H9 (cell line): ENCODE measurements at regions not wholly inside any gene's neighbourhood (a gene's known extent, or its start where the extent isn't known, plus 50 kb on each side); places are given as distances from the start of the nearest gene placed in this dataset.

ENCODE experiments used
- DNase-seq: peaks from one replicate; pipeline ENCODE4 v3.0.0-alpha.2; 2017
- H2AFZ ChIP-seq: one replicate; pipeline ENCODE4 v1.6.1; 2013; ENCODE audit warnings: mild to moderate bottlenecking, low read length, control low read depth, moderate library complexity
- H2AK5ac ChIP-seq: 2 replicates; pipeline ENCODE4 v1.6.1; 2013; ENCODE audit warnings: low read length, control low read depth, mixed read lengths; ENCODE audit not compliant: insufficient read length
- H2BK120ac ChIP-seq: one replicate; pipeline ENCODE4 v1.6.1; 2013; ENCODE audit warnings: low read depth, mild to moderate bottlenecking, low read length, control low read depth, inconsistent platforms; ENCODE audit not compliant: poor library complexity, severe bottlenecking
- H2BK12ac ChIP-seq: 2 replicates; pipeline ENCODE4 v1.6.1; 2013; ENCODE audit warnings: low read length, control low read depth, mixed read lengths, low read depth; ENCODE audit not compliant: insufficient read length
- H2BK15ac ChIP-seq: 2 replicates; pipeline ENCODE4 v1.6.1; 2013; ENCODE audit warnings: low read depth, low read length, control low read depth
- H2BK20ac ChIP-seq: one replicate; pipeline ENCODE4 v1.6.1; 2013; ENCODE audit warnings: low read depth, mild to moderate bottlenecking, low read length, control low read depth, inconsistent platforms; ENCODE audit not compliant: poor library complexity, severe bottlenecking
- H2BK5ac ChIP-seq: 2 replicates; pipeline ENCODE4 v1.6.1; 2013; ENCODE audit warnings: low read length, control low read depth, mixed read lengths; ENCODE audit not compliant: insufficient read length
- H3K14ac ChIP-seq: 2 replicates; pipeline ENCODE4 v1.6.1; 2013; ENCODE audit warnings: low read length, control low read depth; ENCODE audit not compliant: insufficient read depth
- H3K18ac ChIP-seq: 2 replicates; pipeline ENCODE4 v1.6.1; 2013; ENCODE audit warnings: low read depth, mild to moderate bottlenecking, mixed read lengths, low read length, control low read depth; ENCODE audit not compliant: insufficient read length
- H3K23ac ChIP-seq: 2 replicates; pipeline ENCODE4 v1.6.1; 2013; ENCODE audit warnings: low read length, control low read depth, mixed read lengths, low read depth; ENCODE audit not compliant: insufficient read length
- H3K23me2 ChIP-seq: 2 replicates; pipeline ENCODE4 v1.6.1; 2013; ENCODE audit warnings: low read depth, mild to moderate bottlenecking, mixed read lengths, low read length, control low read depth; ENCODE audit not compliant: insufficient read length, poor library complexity, severe bottlenecking
- H3K27ac ChIP-seq: 2 replicates; pipeline ENCODE4 v1.5.1; 2013; ENCODE audit warnings: low read length, control low read depth, mixed read lengths, low read depth; ENCODE audit not compliant: insufficient read length
- H3K27me3 ChIP-seq: 2 replicates; pipeline ENCODE4 v1.6.1; 2013; ENCODE audit warnings: low read length, control low read depth, inconsistent platforms; ENCODE audit not compliant: insufficient read depth
- H3K4ac ChIP-seq: 2 replicates; pipeline ENCODE4 v1.6.1; 2013; ENCODE audit warnings: low read depth, mild to moderate bottlenecking, control low read depth, inconsistent platforms, low read length, moderate library complexity
- H3K4me1 ChIP-seq: 2 replicates; pipeline ENCODE4 v1.6.1; 2013; ENCODE audit warnings: low read length, control low read depth, inconsistent platforms; ENCODE audit not compliant: insufficient read depth
- H3K4me2 ChIP-seq: 2 replicates; pipeline ENCODE4 v1.6.1; 2013; ENCODE audit warnings: low read length, control low read depth, mixed read lengths; ENCODE audit not compliant: insufficient read length, insufficient read depth
- H3K56ac ChIP-seq: 2 replicates; pipeline ENCODE4 v1.6.1; 2013; ENCODE audit warnings: low read depth, mild to moderate bottlenecking, mixed read lengths, low read length, control low read depth; ENCODE audit not compliant: insufficient read length
- H3K79me1 ChIP-seq: 2 replicates; pipeline ENCODE4 v1.6.1; 2013; ENCODE audit warnings: low read depth, mild to moderate bottlenecking, moderate library complexity, low read length, control low read depth, inconsistent platforms; ENCODE audit not compliant: insufficient read depth, poor library complexity, severe bottlenecking
- H3K79me2 ChIP-seq: 2 replicates; pipeline ENCODE4 v1.6.1; 2013; ENCODE audit warnings: low read length, control low read depth, inconsistent platforms; ENCODE audit not compliant: insufficient read depth
- H3K9ac ChIP-seq: 2 replicates; pipeline ENCODE4 v1.6.1; 2013; ENCODE audit warnings: low read length, control low read depth, mixed read lengths; ENCODE audit not compliant: insufficient read length; ENCODE audit errors: extremely low read depth
- H3K9me3 ChIP-seq: one replicate; pipeline ENCODE4 v1.6.1; 2013; ENCODE audit warnings: low read depth, low read length, inconsistent platforms; ENCODE audit not compliant: control insufficient read depth
- H3T11ph ChIP-seq: one replicate; pipeline ENCODE4 v1.6.1; 2013; ENCODE audit warnings: mild to moderate bottlenecking, low read length, control low read depth, inconsistent platforms
- H4K20me1 ChIP-seq: one replicate; pipeline ENCODE4 v1.6.1; 2013; ENCODE audit not compliant: control insufficient read depth, insufficient read length, insufficient read depth
- H4K5ac ChIP-seq: 2 replicates; pipeline ENCODE4 v1.6.1; 2013; ENCODE audit warnings: low read depth, mild to moderate bottlenecking, mixed read lengths, low read length, control low read depth; ENCODE audit not compliant: insufficient read length
- H4K8ac ChIP-seq: replicated peaks from 2 replicates; pipeline ENCODE4 v1.6.1; 2013; ENCODE audit warnings: low read length, control low read depth, mixed read lengths, low read depth; ENCODE audit not compliant: insufficient read length
- H4K91ac ChIP-seq: 2 replicates; pipeline ENCODE4 v1.6.1; 2013; ENCODE audit warnings: low read depth, mild to moderate bottlenecking, moderate library complexity, mixed read lengths, low read length, control low read depth; ENCODE audit not compliant: insufficient read length
- H3K27ac Mint-ChIP-seq, 3 experiments: 2 replicates in 2 of 3; 3 replicates in 1 of 3; pipeline ENCODE4 v1.8.0; 2020 to 2021; ENCODE audit warnings: mixed read lengths in 3 of 3, mild to moderate bottlenecking in 1 of 3, moderate library complexity in 1 of 3
- H3K27me3 Mint-ChIP-seq: 2 replicates; pipeline ENCODE4 v1.8.0; 2021; ENCODE audit warnings: low read depth, mild to moderate bottlenecking, moderate library complexity, mixed read lengths
- H3K36me3 Mint-ChIP-seq, 3 experiments: 2 replicates in 2 of 3; 3 replicates in 1 of 3; pipeline ENCODE4 v1.8.0; 2020 to 2021; ENCODE audit warnings: low read depth in 3 of 3, mixed read lengths in 3 of 3; ENCODE audit not compliant: insufficient read depth in 1 of 3
- H3K4me1 Mint-ChIP-seq, 2 experiments: 2 replicates each; pipeline ENCODE4 v1.8.0; 2020; ENCODE audit warnings: mixed read lengths in 2 of 2
- H3K4me3 Mint-ChIP-seq, 2 experiments: 2 replicates in 1 of 2; 3 replicates in 1 of 2; pipeline ENCODE4 v1.8.0; 2020 to 2021; ENCODE audit warnings: mild to moderate bottlenecking in 2 of 2, mixed read lengths in 2 of 2, moderate library complexity in 1 of 2
- H3K9me3 Mint-ChIP-seq, 2 experiments: 2 replicates in 1 of 2; 3 replicates in 1 of 2; pipeline ENCODE4 v1.8.0; 2020; ENCODE audit warnings: mild to moderate bottlenecking in 2 of 2, mixed read lengths in 2 of 2, moderate library complexity in 1 of 2
- WGBS: extraction: QIAGEN DNeasy Blood & Tissue Kit; methylation state at CpG from one replicate; pipeline ENCODE4 v1.1.7; 2013; ENCODE audit warnings: missing lambda C conversion rate, low lambda C conversion rate, mixed read lengths; ENCODE audit not compliant: insufficient read length; ENCODE audit errors: extremely low coverage; 5-methylcytosine and 5-hydroxymethylcytosine counted together
- TF ChIP-seq, protein P1 (sequence below): fragments of 200-600 bp; sonication (generic); conservative IDR thresholded peaks from 3 replicates; pipeline ENCODE4 v1.8.0; 2021; ENCODE audit warnings: antibody characterized with exemption, mild to moderate bottlenecking

- Histone ChIP-seq H3K14ac (no peak overlapping the region), H4K5ac (no peak overlapping the region), H3K18ac (no peak overlapping the region), H2BK120ac (no peak overlapping the region), H3K9me3 (no peaks in the 10 kb centered on the region), H3K23me2 (no peaks in the 10 kb centered on the region), H2BK5ac (no peak overlapping the region), H3K79me2 (no peaks in the 10 kb centered on the region), H4K20me1 (no peaks in the 10 kb centered on the region), H3K4me1 (no peaks in the 10 kb centered on the region), H4K91ac (no peak overlapping the region), H3K4ac (no peak overlapping the region), H2AK5ac (no peak overlapping the region), H2BK15ac (no peak overlapping the region), H3K27ac (no peak overlapping the region), H3K4me2 (no peak overlapping the region), H3T11ph (no peak overlapping the region), H2AFZ (no peak overlapping the region), H3K56ac (no peak overlapping the region), H3K79me1 (no peaks in the 10 kb centered on the region), H3K23ac (no peak overlapping the region), H3K9ac (no peak overlapping the region), H3K27me3 (no peaks in the 10 kb centered on the region), H4K8ac (no peak overlapping the region), H2BK20ac (no peak overlapping the region), H2BK12ac (no peak overlapping the region)
- TF ChIP-seq, protein P1, sequence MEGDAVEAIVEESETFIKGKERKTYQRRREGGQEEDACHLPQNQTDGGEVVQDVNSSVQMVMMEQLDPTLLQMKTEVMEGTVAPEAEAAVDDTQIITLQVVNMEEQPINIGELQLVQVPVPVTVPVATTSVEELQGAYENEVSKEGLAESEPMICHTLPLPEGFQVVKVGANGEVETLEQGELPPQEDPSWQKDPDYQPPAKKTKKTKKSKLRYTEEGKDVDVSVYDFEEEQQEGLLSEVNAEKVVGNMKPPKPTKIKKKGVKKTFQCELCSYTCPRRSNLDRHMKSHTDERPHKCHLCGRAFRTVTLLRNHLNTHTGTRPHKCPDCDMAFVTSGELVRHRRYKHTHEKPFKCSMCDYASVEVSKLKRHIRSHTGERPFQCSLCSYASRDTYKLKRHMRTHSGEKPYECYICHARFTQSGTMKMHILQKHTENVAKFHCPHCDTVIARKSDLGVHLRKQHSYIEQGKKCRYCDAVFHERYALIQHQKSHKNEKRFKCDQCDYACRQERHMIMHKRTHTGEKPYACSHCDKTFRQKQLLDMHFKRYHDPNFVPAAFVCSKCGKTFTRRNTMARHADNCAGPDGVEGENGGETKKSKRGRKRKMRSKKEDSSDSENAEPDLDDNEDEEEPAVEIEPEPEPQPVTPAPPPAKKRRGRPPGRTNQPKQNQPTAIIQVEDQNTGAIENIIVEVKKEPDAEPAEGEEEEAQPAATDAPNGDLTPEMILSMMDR, result no peak
- no peak for DNase-seq
- Mint-ChIP-seq H3K27ac (no peak overlapping the region), H3K4me1 (peaks cover 2 to 4% of the 10 kb centered on the region in 2 experiments; a peak in 2 of 4 replicates), H3K36me3 (no peaks in the 10 kb centered on the region; a peak in 2 of 7 replicates), H3K27me3 (no peaks in the 10 kb centered on the region), H3K9me3 (peaks cover 4 to 6% of the 10 kb centered on the region in 2 experiments; a peak in 4 of 5 replicates), H3K4me3 (no peak overlapping the region)
- WGBS, result no CpG with 5 or more reads among the region's 3 CpGs
Measured at GRCh38 chr21:16363518-16363917, 633.7 kb downstream of the USP25 start.
